Epithelial cell of proximal tubule (primary cell): ENCODE measurements at regions not wholly inside any gene's neighbourhood (a gene's known extent, or its start where the extent isn't known, plus 50 kb on each side); places are given as distances from the start of the nearest gene placed in this dataset.

Source experiments
- DNase-seq: peaks from one replicate; pipeline ENCODE4 v3.0.0-alpha.2; 2011; ENCODE audit warnings: low read depth
- H3K4me3 ChIP-seq: 2 replicates; pipeline ENCODE4 v1.5.1; 2011; ENCODE audit warnings: low read depth, mild to moderate bottlenecking, low read length
- TF ChIP-seq, protein P1 (sequence below): conservative IDR thresholded peaks from 2 replicates; pipeline ENCODE4 v1.5.1; 2012; ENCODE audit warnings: low read depth, mild to moderate bottlenecking, low read length

- no peak overlapping the region for H3K4me3 ChIP-seq
- TF ChIP-seq, protein P1, sequence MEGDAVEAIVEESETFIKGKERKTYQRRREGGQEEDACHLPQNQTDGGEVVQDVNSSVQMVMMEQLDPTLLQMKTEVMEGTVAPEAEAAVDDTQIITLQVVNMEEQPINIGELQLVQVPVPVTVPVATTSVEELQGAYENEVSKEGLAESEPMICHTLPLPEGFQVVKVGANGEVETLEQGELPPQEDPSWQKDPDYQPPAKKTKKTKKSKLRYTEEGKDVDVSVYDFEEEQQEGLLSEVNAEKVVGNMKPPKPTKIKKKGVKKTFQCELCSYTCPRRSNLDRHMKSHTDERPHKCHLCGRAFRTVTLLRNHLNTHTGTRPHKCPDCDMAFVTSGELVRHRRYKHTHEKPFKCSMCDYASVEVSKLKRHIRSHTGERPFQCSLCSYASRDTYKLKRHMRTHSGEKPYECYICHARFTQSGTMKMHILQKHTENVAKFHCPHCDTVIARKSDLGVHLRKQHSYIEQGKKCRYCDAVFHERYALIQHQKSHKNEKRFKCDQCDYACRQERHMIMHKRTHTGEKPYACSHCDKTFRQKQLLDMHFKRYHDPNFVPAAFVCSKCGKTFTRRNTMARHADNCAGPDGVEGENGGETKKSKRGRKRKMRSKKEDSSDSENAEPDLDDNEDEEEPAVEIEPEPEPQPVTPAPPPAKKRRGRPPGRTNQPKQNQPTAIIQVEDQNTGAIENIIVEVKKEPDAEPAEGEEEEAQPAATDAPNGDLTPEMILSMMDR = no peak
- DNase-seq = no peak
These were observed 83.3 kb upstream of the PRMT8 start for GRCh38 chr12:3407723-3408122.

DNA sequence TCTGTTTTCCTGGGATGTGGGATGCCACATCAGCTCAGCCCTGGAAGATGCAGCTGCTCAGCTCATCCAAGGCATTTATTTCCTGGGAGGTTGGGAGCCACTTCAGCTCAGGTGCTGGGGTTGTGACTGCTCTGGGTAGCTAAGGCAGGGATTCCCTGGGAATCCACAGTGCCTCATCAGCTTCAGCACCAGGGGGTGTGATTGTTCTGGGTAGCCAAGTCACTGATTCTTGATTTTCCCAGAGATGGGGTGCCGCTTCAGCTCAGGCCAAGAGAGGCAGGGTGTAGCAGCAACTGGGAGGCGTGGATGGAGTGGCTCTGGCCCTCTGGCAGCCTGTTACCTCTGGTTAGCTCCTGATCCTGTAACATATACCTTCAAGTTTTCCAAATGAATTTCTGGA, 81.3 kb upstream of the PRMT8 start:
- TF ChIP-seq, protein P1 = no peak
- no peak for DNase-seq

DNA sequence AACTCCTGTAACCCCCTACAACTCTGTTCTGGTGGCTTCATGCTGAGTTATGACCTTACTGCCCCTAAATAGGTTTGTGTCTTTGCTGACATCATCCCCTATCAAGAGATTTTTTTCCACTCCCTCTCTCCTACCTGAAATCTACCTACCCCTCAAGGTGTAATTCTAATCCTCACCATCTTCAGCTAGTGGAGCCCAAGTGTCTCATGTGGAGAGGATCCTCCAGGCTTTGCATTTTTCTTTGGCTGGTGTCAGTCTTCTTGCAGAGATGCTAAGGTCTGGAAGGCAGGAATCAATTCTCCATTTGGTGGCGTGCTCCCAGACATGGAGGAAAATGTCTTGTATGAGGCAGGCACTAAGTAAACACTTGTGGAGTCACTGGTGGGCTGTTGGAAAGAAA, 74.8 kb upstream of the PRMT8 start:
- TF ChIP-seq, protein P1 = no peak
- DNase-seq = no peak
- no peak overlapping the region for H3K4me3 ChIP-seq

More for the DNA sequence above, 81.3 kb upstream of the PRMT8 start:
- H3K4me3 ChIP-seq = no peak overlapping the region

DNA sequence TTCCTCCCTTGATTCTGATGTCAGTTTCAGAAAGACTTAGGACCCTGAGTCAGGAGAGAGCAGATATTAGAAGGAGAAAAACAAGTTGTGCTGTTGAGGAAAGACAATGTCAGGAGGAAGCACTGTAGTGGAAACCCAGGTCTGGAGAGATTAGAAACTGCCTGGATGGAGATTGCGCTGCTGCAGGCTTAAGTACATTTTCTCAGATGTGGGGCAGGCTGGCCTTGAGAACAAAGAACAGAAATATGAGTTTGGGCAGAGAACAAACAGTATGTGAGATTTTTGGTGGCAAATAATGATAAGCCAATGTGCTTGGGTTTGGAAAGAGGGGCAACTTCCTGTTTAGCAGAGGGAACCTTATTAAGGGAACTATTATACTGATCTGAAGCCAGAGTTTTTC, 74.3 kb upstream of the PRMT8 start:
- DNase-seq = no peak
- TF ChIP-seq, protein P1 = no peak
- H3K4me3 ChIP-seq = no peak overlapping the region

DNA sequence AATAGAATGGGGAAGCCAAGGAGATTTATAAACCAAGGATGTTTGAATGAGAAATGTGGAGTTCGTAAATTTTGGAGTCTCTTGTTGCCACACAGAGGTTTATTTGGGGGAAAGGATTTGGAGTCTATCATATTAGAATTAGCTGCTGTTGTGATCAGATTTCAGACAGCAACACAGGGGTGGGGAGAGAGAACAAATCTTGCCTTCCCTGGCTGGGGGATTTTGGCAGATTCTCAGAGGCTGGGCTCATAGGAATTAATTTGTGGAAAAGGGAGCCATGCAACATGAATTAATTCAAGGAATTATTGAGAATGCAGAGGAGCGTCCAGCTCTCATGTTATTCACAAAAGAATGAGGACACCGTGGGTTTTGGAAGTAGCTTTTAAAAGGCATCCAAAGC, 73.9 kb upstream of the PRMT8 start:
- DNase-seq = no peak
- TF ChIP-seq, protein P1 = no peak
- no peak overlapping the region for H3K4me3 ChIP-seq

DNA sequence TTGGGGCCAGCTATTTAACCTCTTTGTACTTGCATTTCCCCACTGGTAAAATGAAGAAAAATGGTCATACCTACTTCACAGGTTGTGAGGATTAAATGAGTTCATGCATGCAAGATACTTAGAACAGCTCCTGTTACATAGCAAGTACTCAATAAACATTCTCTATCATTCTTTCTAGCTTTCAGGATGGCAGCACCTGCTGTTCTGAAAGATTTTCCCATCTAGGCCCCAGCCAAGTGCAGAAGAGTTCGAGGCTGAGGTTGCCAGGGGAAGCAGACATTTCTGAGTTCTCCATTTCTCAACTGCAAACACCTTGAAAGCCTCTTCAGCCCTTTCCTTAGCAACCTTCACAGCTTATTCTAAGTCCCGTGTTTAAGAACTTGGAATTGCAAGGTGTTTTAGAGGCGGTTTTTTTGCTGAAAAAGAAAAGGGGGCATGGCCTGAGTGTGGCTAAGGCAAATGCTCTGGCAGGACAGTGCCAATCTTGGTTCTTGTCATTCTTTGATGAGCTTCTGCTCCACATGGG, 73.0 kb upstream of the PRMT8 start:
- H3K4me3 ChIP-seq = no peak overlapping the region
- TF ChIP-seq, protein P1 = no peak
- DNase-seq = no peak

GRCh38 chr12:3418609-3419390, 72.2 kb upstream of the PRMT8 start:
- H3K4me3 ChIP-seq = no peak overlapping the region
- TF ChIP-seq, protein P1 = no peak
- no peak for DNase-seq
